ENCODE measurements at regions not wholly inside any gene's neighbourhood (a gene's known extent, or its start where the extent isn't known, plus 50 kb on each side); places are given as distances from the start of the nearest gene placed in this dataset.

GRCh38 chr1:168924976-168925375 is 181.5 kb upstream of the ATP1B1 start:
- no peak for TF ChIP-seq SNAPC5 (CRISPR knock-in tag; IDR thresholded peaks at IDR 0.05; ENCODE audit: borderline replicate concordance)
- TF ChIP-seq ZNF747 (CRISPR knock-in tag; IDR thresholded peaks at IDR 0.05; ENCODE audit: borderline replicate concordance) = no peak
- no peak for TF ChIP-seq ZNF224 (CRISPR knock-in tag; IDR thresholded peaks at IDR 0.05)
- TF ChIP-seq NPAS2 (CRISPR knock-in tag; IDR thresholded peaks at IDR 0.05; ENCODE audit: borderline replicate concordance) = no peak
- TF ChIP-seq ARNT (IDR thresholded peaks at IDR 0.05) = no peak
- no peak for TF ChIP-seq ZFX (CRISPR knock-in tag; IDR thresholded peaks at IDR 0.05; ENCODE audit: low read depth)
- TF ChIP-seq, protein P1, sequence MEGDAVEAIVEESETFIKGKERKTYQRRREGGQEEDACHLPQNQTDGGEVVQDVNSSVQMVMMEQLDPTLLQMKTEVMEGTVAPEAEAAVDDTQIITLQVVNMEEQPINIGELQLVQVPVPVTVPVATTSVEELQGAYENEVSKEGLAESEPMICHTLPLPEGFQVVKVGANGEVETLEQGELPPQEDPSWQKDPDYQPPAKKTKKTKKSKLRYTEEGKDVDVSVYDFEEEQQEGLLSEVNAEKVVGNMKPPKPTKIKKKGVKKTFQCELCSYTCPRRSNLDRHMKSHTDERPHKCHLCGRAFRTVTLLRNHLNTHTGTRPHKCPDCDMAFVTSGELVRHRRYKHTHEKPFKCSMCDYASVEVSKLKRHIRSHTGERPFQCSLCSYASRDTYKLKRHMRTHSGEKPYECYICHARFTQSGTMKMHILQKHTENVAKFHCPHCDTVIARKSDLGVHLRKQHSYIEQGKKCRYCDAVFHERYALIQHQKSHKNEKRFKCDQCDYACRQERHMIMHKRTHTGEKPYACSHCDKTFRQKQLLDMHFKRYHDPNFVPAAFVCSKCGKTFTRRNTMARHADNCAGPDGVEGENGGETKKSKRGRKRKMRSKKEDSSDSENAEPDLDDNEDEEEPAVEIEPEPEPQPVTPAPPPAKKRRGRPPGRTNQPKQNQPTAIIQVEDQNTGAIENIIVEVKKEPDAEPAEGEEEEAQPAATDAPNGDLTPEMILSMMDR (CRISPR knock-in tag; IDR thresholded peaks at IDR 0.05) = no peak
- no peak for TF ChIP-seq FOXJ3 (CRISPR knock-in tag; IDR thresholded peaks at IDR 0.05; ENCODE audit: borderline replicate concordance)
